ENCODE measurements at regions not wholly inside any gene's neighbourhood (a gene's known extent, or its start where the extent isn't known, plus 50 kb on each side); places are given as distances from the start of the nearest gene placed in this dataset.

- no peak for DNase-seq
These were observed 143.1 kb upstream of the SDK2 start for GRCh38 chr17:73787076-73788059.

- no peak for DNase-seq
These were observed 143.9 kb upstream of the SDK2 start for GRCh38 chr17:73788111-73788510.

GRCh38 chr17:73791121-73791520 lies 146.9 kb upstream of the SDK2 start:
- DNase-seq, result no peak

GRCh38 chr17:73791631-73792030 lies 147.4 kb upstream of the SDK2 start:
- DNase-seq, result no peak

- DNase-seq, result no peak
These were observed 148.7 kb upstream of the SDK2 start for GRCh38 chr17:73792994-73793393.

- DNase-seq, result no peak
These were observed 150.1 kb upstream of the SDK2 start for GRCh38 chr17:73794336-73794735.

GRCh38 chr17:73795730-73796129 lies 151.5 kb upstream of the SDK2 start:
- DNase-seq, result no peak

GRCh38 chr17:73797594-73798110 lies 153.4 kb upstream of the SDK2 start:
- no peak for DNase-seq

GRCh38 chr17:73798111-73798748 lies 154.0 kb upstream of the SDK2 start:
- no peak for DNase-seq

- DNase-seq, result no peak
These were observed 154.9 kb upstream of the SDK2 start for GRCh38 chr17:73799096-73799495.

- DNase-seq, result no peak
These were observed 155.8 kb upstream of the SDK2 start for GRCh38 chr17:73799781-73800627.

- DNase-seq, result no peak
These were observed 156.6 kb upstream of the SDK2 start for GRCh38 chr17:73800893-73801292.

- DNase-seq, result no peak
These were observed 157.3 kb upstream of the SDK2 start for GRCh38 chr17:73801455-73802100.

GRCh38 chr17:73802314-73802713 lies 158.1 kb upstream of the SDK2 start:
- DNase-seq, result no peak

GRCh38 chr17:73802871-73803270 lies 158.6 kb upstream of the SDK2 start:
- no peak for DNase-seq

- DNase-seq, result no peak
These were observed 159.8 kb upstream of the SDK2 start for GRCh38 chr17:73803964-73804435.

GRCh38 chr17:73806768-73807167 lies 162.5 kb upstream of the SDK2 start:
- DNase-seq, result no peak

- no peak for DNase-seq
These were observed 169.0 kb upstream of the SDK2 start for GRCh38 chr17:73813201-73813600.

GRCh38 chr17:73814075-73814474 lies 169.8 kb upstream of the SDK2 start:
- DNase-seq, result no peak

- DNase-seq, result no peak
These were observed 171.2 kb upstream of the SDK2 start for GRCh38 chr17:73815474-73815873.

GRCh38 chr17:73819440-73820395 lies 175.5 kb upstream of the SDK2 start:
- no peak for DNase-seq

Data from central memory CD4-positive, alpha-beta T cell (primary cell).